AG04449 (cell line): ENCODE measurements at regions not wholly inside any gene's neighbourhood (a gene's known extent, or its start where the extent isn't known, plus 50 kb on each side); places are given as distances from the start of the nearest gene placed in this dataset.

Source experiments
- CTCF ChIA-PET: fragments of 350-600 bp; formaldehyde crosslinking; extraction: SDS; loops from one replicate; lab custom pipeline; 2021; ENCODE audit warnings: antibody characterized with exemption; lab: Yijun Ruan, JAX
- POLR2A ChIA-PET: fragments of 400-600, 350-600 bp; formaldehyde crosslinking; extraction: SDS; loops from one replicate; lab custom pipeline; 2020; ENCODE audit warnings: antibody characterized with exemption, inconsistent platforms; lab: Yijun Ruan, JAX
- DNase-seq: peaks from one replicate; pipeline ENCODE4 v3.0.0-alpha.2; 2010; ENCODE audit warnings: low read depth, low spot score
- H3K4me3 ChIP-seq: 2 replicates; pipeline ENCODE4 v1.5.1; 2011; ENCODE audit warnings: low read depth, mild to moderate bottlenecking, control low read depth, low read length
- TF ChIP-seq, protein P1 (sequence below): IDR thresholded peaks from one replicate; pipeline ENCODE4 v1.5.1; 2011; ENCODE audit warnings: mild to moderate bottlenecking, moderate library complexity, low read length, control low read depth, inconsistent platforms; ENCODE audit not compliant: insufficient read depth; ENCODE audit errors: missing control alignments

DNA sequence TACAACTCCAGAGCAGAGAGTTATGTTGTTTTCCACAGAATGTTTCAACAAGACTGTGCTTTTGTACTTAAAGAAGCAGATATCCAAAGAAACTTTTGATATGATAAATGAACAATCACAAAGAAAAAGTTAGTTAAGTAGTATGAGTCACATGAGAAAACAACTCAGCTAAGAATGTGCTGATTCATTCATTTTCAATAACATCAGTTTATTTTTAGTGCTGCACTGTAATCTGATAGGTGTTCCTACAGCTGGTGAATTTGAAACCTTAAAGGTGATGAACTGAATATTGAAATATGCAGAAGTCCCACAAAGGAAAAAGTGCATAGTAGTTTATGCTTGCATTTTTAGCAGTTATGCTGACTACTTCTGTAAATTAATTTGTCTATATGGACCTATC, 180.3 kb upstream of the TENM3 start:
- DNase-seq = peak; percentile 61
- CTCF ChIA-PET = interaction anchor here (1.2 kb wide), 2 partner anchors 21 to 123 kb away, joined by 3 to 4 read pairs; no protein-coding TSS in a partner anchor

DNA sequence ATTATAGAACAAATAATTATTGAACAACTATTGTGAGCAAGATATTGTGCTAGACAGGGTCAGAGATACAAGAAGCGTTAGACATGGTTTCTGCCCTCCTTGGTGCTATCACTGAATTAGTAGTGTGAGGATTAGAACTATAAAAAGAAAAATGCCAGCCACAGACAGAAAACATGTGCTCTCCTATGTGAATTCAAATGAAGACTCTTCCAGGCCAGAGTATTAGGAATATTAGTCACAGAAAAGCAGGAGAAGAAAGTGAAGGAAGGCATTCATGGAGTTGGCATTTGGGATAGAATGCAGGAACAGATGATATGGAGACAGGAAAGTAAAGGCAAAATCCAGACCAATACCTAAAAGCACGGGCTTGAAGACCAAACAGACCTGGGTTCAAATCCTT, 179.6 kb upstream of the TENM3 start:
- H3K4me3 ChIP-seq = no peak overlapping the region
- POLR2A ChIA-PET = no interaction called here
- DNase-seq = no peak
- TF ChIP-seq, protein P1, sequence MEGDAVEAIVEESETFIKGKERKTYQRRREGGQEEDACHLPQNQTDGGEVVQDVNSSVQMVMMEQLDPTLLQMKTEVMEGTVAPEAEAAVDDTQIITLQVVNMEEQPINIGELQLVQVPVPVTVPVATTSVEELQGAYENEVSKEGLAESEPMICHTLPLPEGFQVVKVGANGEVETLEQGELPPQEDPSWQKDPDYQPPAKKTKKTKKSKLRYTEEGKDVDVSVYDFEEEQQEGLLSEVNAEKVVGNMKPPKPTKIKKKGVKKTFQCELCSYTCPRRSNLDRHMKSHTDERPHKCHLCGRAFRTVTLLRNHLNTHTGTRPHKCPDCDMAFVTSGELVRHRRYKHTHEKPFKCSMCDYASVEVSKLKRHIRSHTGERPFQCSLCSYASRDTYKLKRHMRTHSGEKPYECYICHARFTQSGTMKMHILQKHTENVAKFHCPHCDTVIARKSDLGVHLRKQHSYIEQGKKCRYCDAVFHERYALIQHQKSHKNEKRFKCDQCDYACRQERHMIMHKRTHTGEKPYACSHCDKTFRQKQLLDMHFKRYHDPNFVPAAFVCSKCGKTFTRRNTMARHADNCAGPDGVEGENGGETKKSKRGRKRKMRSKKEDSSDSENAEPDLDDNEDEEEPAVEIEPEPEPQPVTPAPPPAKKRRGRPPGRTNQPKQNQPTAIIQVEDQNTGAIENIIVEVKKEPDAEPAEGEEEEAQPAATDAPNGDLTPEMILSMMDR = no peak
- CTCF ChIA-PET = no interaction called here

More for the DNA sequence above, 180.3 kb upstream of the TENM3 start:
- POLR2A ChIA-PET = no interaction called here
- TF ChIP-seq, protein P1 = no peak
- no peak overlapping the region for H3K4me3 ChIP-seq

DNA sequence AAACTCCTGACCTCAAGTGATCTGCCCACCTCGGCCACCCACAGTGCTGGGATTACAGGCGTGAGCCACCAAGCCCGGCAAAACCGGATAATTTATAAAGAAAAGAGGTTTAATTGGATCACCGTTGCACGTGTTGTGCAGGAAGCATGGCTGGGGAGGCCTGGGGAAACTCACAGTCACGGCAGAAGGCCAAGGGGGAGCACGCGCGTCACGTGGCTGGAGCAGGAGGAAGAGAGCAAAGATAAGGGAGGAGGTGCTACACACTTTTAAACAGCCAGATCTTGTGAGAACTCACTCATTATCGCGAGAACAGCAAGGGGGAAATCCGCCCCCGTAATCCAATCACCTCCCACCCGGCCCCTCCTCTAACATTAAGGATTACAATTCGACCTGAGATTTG, 177.9 kb upstream of the TENM3 start:
- ChIA-PET POLR2A (no interaction called here), CTCF (no interaction called here)
- no peak overlapping the region for H3K4me3 ChIP-seq
- DNase-seq = no peak
- TF ChIP-seq, protein P1 = no peak

DNA sequence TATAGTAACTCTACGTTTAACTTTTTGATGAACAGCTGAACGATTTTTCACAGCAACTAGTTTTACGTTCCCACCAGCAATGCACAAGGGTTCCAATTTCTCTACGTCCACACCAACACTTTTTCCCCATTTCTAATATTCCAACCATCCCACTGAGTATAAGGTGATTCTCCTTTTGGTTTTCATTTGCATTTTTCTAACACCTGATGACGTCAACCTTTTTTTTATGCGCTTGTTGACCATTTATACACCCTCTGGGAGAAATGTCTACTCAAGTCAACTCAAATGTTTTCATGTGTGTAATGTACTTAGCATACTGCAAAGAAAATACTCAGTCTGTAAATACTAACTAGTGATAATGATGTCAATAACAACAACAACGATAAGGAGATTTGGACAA, 177.2 kb upstream of the TENM3 start:
- ChIA-PET POLR2A (no interaction called here), CTCF (no interaction called here)
- no peak overlapping the region for H3K4me3 ChIP-seq
- DNase-seq = no peak
- TF ChIP-seq, protein P1 = no peak

DNA sequence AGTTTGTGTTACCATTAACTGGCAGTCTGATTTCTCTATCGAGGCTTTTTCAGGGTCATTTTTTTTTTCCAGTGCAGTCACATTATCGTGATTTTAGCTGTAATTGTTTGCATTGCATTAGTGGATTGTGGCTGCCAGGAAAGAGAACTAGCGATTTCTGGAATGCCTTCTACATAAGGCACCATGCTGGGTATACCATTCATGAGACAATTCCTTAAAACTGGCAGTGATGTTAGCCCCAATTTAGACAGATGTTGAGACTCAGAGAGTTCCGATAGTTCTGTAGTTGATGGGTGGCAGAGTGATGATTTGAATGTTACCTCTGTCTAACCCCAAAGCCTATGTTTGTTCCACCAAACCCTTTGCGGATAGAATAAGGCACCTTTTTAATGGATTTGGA, 175.4 kb upstream of the TENM3 start:
- POLR2A ChIA-PET = no interaction called here

DNA sequence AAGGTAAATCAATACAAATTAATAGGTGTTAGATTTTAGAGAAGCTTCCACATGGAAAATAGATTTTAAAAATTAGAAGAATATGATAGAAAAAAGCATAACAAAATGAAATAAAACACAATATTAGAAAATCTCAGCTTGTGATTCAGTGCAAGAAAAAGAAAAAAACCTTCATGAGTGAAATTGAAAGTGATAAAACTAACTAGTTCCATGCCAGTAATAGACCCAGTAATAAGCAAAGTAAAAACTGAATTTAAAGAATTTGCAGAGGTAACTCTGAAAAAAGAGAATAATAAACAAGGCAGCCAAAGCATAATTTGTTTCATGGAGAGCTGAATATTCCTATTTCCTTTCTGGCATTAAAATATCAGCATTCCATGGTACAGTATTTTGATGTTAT, 174.3 kb upstream of the TENM3 start:
- DNase-seq = no peak
- TF ChIP-seq, protein P1 = no peak
- CTCF ChIA-PET = interaction anchor here (0.5 kb wide), 1 partner anchor 281 kb away, joined by 4 read pairs; no protein-coding TSS in a partner anchor
- POLR2A ChIA-PET = no interaction called here
- no peak overlapping the region for H3K4me3 ChIP-seq

More for the DNA sequence above, 175.4 kb upstream of the TENM3 start:
- DNase-seq = no peak
- no peak overlapping the region for H3K4me3 ChIP-seq
- CTCF ChIA-PET = no interaction called here
- TF ChIP-seq, protein P1 = no peak
